ENCODE measurements at regions not wholly inside any gene's neighbourhood (a gene's known extent, or its start where the extent isn't known, plus 50 kb on each side); places are given as distances from the start of the nearest gene placed in this dataset.
"Not testable (repeated sequence)": the region's sequence is repeated elsewhere in the genome, so short reads cannot be mapped to it uniquely, and the experiment has no call there.

DNA sequence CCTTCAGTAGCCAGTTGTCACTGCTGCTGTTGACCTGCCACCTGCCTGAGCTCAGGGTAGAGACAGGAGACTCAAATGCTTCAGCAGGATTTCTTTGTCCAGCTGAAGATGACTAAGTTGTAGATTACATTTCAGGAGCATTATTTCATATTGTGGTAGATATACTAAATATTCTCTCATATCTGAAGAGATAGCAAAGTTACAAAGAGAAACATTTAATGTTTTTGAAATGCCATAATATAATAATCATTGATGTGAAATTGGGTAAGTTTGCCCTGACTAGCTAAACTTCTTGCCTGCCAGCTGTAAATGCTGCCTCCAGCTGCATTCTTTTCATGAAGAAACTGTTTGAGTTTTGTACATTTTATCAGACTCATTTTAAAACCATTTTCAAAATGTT, 247.6 kb upstream of the CNKSR2 start:
- FAIRE-seq, result no peak

GRCh38 chrX:21131346-21131745, 242.9 kb upstream of the CNKSR2 start:
- no peak for FAIRE-seq

- FAIRE-seq, result no peak
These were observed 242.4 kb upstream of the CNKSR2 start for GRCh38 chrX:21131786-21132185.

- FAIRE-seq, result no peak
These were observed 241.4 kb upstream of the CNKSR2 start for GRCh38 chrX:21132686-21133393.

DNA sequence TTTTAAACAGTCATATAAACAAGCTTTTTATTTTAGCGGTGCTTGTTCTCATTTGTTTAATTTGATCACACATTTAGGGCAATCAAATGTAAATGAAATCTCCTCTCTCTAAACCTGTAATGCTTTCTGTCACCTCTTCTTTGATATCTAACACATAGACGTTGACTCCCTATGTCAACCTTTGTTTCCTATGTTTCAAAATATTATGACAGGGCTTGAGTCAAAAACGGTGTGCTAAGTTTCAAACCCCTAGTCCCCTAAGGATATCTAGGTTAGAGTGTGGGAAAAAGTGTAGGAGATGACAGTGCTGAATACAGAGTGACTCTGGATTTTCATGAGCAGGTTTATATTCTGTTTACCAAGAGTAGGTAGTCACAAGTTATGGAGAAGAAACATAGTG, 224.0 kb upstream of the CNKSR2 start:
- no peak for FAIRE-seq

- FAIRE-seq, result no peak
These were observed 223.2 kb upstream of the CNKSR2 start for GRCh38 chrX:21151051-21151450.

DNA sequence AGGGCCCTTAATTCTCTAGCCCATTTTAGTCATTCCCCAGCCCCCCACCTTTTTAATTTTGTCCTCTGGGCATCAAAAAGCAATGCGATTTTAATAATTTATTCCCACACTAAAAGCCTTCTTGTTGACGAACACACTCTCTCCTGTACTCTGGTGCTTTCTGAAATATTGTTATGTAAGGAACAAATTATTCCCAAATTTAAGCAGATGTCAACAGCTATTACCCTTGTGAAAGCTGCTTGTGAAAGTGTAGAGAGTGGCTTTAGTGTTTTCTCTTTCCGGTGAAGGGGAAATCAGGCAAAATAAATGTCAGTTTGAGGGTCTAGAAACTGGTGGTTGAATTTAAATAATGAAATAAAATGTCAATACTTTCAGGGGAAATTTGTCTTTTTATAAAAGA, 221.2 kb upstream of the CNKSR2 start:
- FAIRE-seq, result peak; percentile 76

GRCh38 chrX:21153503-21153902, 220.7 kb upstream of the CNKSR2 start:
- FAIRE-seq, result no peak

GRCh38 chrX:21155916-21156315, 218.3 kb upstream of the CNKSR2 start:
- no peak for FAIRE-seq

DNA sequence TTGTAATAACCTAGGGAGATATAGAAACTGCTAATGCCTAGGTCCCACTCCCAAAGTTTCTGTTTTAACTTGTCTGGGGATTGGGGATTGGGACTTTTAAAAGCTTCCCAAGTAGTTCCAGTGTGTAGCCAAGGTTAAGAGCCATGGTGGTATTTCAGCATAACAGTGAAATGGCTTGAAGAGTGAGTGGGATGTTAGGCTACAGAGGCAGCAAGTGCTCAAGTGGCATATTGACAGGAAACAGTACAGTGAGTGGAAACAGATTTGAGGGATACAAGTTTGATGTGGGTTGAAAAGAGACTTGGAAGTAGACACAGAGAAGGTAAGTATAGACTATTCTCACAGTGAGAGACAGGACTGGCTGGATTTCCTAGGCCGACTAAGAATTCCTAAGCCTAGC, 217.6 kb upstream of the CNKSR2 start:
- no peak for FAIRE-seq

- no peak for FAIRE-seq
These were observed 215.5 kb upstream of the CNKSR2 start for GRCh38 chrX:21158678-21159077.

DNA sequence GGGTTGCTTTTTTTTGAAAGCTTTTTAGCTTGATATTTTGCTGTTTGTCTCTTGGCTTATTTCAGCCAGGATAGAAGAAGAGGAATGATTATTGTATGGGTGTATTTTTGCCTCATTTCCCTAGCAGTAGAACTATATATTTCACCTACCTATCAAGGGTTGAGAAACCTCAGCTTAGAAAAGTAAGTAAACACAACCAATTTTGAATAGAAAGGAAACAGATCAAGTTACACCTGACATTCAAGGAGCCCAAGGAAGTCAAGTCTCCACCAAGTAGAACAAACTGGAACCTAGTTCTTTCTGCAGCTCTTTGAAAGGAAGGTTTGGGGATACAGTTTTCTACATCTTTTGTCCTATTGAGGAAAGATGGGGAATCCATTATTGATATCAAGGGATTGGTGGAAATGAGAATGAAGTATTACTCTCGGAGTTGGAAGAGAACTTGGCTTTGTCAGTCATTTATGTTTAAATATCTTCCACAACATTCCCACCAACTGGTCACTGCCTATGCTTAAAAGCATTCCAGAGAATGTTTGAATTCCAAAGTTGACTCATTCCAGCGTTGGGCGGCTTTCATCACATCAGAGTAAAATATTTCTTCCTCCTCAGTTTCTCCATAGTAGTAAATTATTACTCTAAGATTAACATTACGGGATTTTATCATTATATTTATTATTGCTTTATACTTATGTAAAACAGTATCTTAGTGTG, 207.8 kb upstream of the CNKSR2 start:
- no peak for FAIRE-seq

DNA sequence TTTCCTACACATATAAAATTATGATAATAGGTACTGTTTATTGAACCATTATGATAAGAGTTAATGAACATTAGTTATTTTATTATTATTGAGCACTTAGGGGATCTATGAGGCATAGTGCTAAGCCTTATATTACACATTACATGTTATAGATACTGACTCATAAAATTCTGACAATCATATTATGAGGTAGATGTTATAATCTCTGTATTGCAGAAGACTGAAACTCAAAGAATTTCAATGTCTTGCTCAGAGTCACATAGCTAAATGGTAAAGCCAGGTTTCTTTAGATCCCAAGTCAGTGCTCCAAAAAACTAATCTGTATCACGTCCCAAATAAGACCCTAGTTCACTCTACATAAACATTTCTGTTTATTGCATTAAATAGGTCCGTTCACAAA, 207.2 kb upstream of the CNKSR2 start:
- FAIRE-seq, result no peak

GRCh38 chrX:21167494-21167893, 206.7 kb upstream of the CNKSR2 start:
- FAIRE-seq, result no peak

GRCh38 chrX:21168401-21169160, 205.6 kb upstream of the CNKSR2 start:
- peak; percentile 96 for FAIRE-seq

DNA sequence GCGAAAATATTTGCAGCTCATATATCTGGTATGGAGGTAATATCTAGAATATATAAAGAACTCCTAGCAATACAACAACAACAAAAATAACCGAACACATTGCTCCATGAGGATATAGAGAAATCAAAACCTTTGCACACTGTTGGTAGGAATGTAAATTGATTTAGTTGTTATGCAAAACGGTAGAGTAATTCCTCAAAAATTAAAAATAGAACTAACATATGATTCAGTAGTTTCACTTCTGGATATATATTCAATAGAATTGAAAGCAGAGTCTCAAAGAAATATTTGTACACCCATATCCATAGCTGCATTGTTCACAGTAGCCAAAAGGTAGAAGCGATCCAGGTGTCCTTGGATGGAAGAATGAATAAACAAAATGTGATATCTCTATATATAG, 203.0 kb upstream of the CNKSR2 start:
- no peak for FAIRE-seq

GRCh38 chrX:21174439-21174838, 199.8 kb upstream of the CNKSR2 start:
- FAIRE-seq, result no peak

- FAIRE-seq, result peak; percentile 99
These were observed 197.2 kb upstream of the CNKSR2 start for GRCh38 chrX:21176921-21177571.

- no peak for FAIRE-seq
These were observed 192.9 kb upstream of the CNKSR2 start for GRCh38 chrX:21181232-21181853.

- FAIRE-seq, result no peak
These were observed 181.0 kb upstream of the CNKSR2 start for GRCh38 chrX:21193196-21193595.

- no peak for FAIRE-seq
These were observed 179.7 kb upstream of the CNKSR2 start for GRCh38 chrX:21194526-21194925.

- FAIRE-seq, result no peak
These were observed 167.1 kb upstream of the CNKSR2 start for GRCh38 chrX:21207080-21207479.

- FAIRE-seq, result not testable (repeated sequence)
These were observed 155.0 kb upstream of the CNKSR2 start for GRCh38 chrX:21219208-21219607.
